HL-60/S4 treated with phorbol 12-myristate 13-acetate at 8.2 ng/mL for 4 days and 3 days (cell line): ENCODE measurements at regions not wholly inside any gene's neighbourhood (a gene's known extent, or its start where the extent isn't known, plus 50 kb on each side); places are given as distances from the start of the nearest gene placed in this dataset.
"Not testable (repeated sequence)": the region's sequence is repeated elsewhere in the genome, so short reads cannot be mapped to it uniquely, and the experiment has no call there.

Experiments
- in situ Hi-C: fragments of 300-500 bp; cut with MboI; formaldehyde crosslinking; loops from 2 replicates; pipeline ENCODE4 v1.15.0; 2022; ENCODE audit warnings: low sequenced_read_pairs

- in situ Hi-C loops = no loop called here
Measured at GRCh38 chr17:77332034-77332971, 191.5 kb downstream of the SEC14L1 start.

- in situ Hi-C loops = no loop called here
Measured at GRCh38 chr17:77332981-77333685, 192.4 kb downstream of the SEC14L1 start.

GRCh38 chr17:77337150-77337549 lies 196.4 kb downstream of the SEC14L1 start:
- in situ Hi-C loops = no loop called here

- in situ Hi-C loops = no loop called here
Measured at GRCh38 chr17:77341069-77341541, 200.3 kb downstream of the SEC14L1 start.

- in situ Hi-C loops = not testable (repeated sequence)
Measured at GRCh38 chr17:77342656-77342990, 201.9 kb downstream of the SEC14L1 start.

- in situ Hi-C loops = no loop called here
Measured at GRCh38 chr17:77343031-77343800, 202.4 kb downstream of the SEC14L1 start.

GRCh38 chr17:77344038-77344437 lies 203.3 kb downstream of the SEC14L1 start:
- in situ Hi-C loops = no loop called here

GRCh38 chr17:77345260-77345910 lies 204.6 kb downstream of the SEC14L1 start:
- in situ Hi-C loops = no loop called here

GRCh38 chr17:77346765-77347164 lies 206.0 kb downstream of the SEC14L1 start:
- in situ Hi-C loops = no loop called here

- in situ Hi-C loops = no loop called here
Measured at GRCh38 chr17:77347544-77347943, 206.8 kb downstream of the SEC14L1 start.

GRCh38 chr17:77349976-77350830 lies 209.4 kb downstream of the SEC14L1 start:
- in situ Hi-C loops = no loop called here

- in situ Hi-C loops = no loop called here
Measured at GRCh38 chr17:77352441-77352840, 211.7 kb downstream of the SEC14L1 start.

GRCh38 chr17:77352996-77353395 lies 212.2 kb downstream of the SEC14L1 start:
- in situ Hi-C loops = no loop called here

GRCh38 chr17:77353684-77354419 lies 213.1 kb downstream of the SEC14L1 start:
- in situ Hi-C loops = no loop called here

GRCh38 chr17:77354420-77354669 lies 213.6 kb downstream of the SEC14L1 start:
- in situ Hi-C loops = no loop called here

- in situ Hi-C loops = no loop called here
Measured at GRCh38 chr17:77354670-77355455, 214.1 kb downstream of the SEC14L1 start.

GRCh38 chr17:77356109-77356689 lies 215.4 kb downstream of the SEC14L1 start:
- in situ Hi-C loops = no loop called here

GRCh38 chr17:77356690-77357201 lies 216.0 kb downstream of the SEC14L1 start:
- in situ Hi-C loops = no loop called here
